GM21515 (cell line): ENCODE measurements at regions not wholly inside any gene's neighbourhood (a gene's known extent, or its start where the extent isn't known, plus 50 kb on each side); places are given as distances from the start of the nearest gene placed in this dataset.
"Not testable (repeated sequence)": the region's sequence is repeated elsewhere in the genome, so short reads cannot be mapped to it uniquely, and the experiment has no call there.

Experiments used
- ATAC-seq: cut with Tn5 transposase; IDR thresholded peaks from one replicate; pipeline ENCODE4 v1.9.1; 2021; ENCODE audit not compliant: unreplicated experiment

DNA sequence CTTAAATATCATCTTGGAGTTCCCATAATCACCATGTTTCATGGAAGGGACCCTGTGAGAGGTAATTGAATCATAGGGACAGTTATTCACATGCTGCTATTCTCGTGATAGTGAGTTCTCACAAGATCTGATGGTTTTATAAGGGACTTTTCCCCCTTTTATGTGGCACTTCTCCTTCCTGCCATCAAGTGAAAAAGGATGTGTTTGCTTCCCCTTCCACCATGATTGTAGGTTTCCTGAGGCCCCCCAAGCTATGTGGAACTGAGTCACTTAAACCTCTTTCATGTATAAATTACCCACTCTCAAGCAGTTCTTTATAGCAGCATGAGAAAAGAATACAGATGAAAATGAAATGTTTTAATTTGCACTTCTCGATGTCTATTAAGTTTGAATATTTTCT lies 112.0 kb downstream of the ZNF648 start:
- ATAC-seq = no peak

GRCh38 chr1:181948372-181948771 lies 113.1 kb downstream of the ZNF648 start:
- no peak for ATAC-seq

GRCh38 chr1:181947441-181947840 lies 114.1 kb downstream of the ZNF648 start:
- no peak for ATAC-seq

DNA sequence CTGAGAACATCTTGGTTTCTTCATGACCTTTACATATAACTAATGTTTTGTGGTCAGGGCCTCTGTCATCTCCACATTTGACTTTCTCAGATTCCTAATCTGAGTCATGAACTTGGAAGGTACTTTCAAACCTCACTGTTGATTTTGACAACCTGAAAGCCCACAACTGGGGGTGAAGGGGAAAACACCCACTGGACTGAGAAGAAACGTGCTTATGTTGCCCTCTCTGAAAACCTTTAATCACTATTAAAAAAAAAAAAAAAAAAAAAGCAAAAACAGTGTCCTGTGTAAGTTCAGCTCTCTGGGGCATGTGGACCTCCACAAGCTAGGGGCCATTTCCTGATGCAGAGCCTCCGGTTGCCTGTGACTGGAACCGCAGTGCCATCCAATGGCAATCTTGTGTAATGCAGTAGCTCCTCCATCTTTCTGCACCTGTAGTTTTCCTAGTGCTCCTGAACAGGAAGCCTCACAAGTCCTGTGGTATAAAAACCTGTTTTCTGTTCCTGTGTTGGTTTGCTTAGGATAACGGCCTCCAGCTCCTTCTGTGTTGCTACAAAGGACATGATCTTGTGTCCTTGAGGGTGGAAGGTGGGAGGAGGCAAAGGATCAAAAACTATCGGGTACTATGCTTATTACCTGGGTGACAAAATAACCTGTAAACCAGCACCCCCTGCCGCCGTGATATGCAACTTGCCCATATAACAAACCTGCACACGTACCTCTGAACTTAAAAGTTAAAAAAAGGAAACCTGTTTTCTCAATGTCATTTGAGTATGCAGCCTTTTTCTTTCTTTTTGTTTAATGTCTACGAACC lies 124.5 kb downstream of the ZNF648 start:
- peak; percentile 87 for ATAC-seq

- peak; percentile 22 for ATAC-seq
Observed at GRCh38 chr1:181936269-181936668, 125.2 kb downstream of the ZNF648 start.

DNA sequence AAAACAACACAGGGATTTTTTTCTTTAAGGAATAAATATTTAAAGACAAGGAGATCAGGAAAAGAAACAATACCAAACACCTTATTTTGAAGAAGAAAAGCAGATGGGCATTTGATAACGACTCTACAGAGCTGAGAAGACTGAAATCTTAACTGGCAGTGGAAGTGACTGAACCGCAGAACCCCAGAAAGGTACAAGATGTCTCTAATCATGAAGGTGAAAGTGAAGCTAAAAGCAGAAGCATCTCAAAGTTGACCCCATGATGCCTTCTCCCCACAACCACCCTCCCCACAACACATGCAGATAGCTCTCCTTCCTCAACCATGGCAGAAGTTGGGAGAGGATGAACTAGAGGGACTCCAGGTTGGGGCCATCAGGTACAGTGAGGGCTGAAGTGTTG lies 129.6 kb downstream of the ZNF648 start:
- ATAC-seq = no peak

- no peak for ATAC-seq
Observed at GRCh38 chr1:181930187-181930586, 131.3 kb downstream of the ZNF648 start.

DNA sequence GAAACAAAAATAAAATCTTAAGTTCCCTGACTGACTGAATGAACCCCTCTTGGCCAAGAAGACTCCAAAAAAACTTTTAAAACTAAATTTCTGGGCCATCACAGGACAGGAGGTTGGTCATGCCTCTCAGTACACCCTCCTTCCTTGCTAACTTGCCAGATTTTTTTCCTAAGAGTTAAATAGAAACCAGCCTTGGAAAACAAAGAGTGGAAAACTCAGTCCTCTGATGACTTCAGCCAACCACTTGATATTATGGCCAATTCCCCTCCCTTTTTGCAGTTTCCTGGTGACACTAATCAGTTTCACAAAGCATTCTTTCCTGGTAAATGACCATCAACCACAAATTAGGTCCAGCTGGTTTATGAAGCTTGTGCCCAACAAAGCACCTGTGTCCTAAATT lies 134.8 kb downstream of the ZNF648 start:
- ATAC-seq = no peak

GRCh38 chr1:181924034-181924433 lies 137.5 kb downstream of the ZNF648 start:
- ATAC-seq = not testable (repeated sequence)

- no peak for ATAC-seq
Observed at GRCh38 chr1:181919542-181919941, 142.0 kb downstream of the ZNF648 start.

GRCh38 chr1:181918880-181919525 lies 142.5 kb downstream of the ZNF648 start:
- ATAC-seq = no peak

DNA sequence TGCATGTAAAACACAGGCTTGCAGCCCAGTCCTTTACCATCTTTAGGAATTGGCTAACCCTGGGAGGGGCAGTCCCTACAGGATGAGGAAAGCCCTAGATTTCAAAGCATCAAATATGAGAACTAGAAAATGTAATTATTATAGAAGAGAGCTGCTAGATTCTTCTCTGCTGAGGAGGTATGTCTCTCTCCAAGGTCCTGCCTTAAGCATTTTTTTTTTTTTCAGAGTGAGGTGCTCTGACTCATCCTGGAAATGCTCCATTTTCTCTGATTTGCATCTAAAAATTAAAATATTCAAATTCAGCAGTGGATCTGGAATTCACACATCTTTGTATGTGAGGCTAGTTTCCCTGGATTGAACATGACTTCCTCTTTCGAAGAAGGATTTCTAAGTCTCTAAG lies 149.8 kb downstream of the ZNF648 start:
- ATAC-seq = no peak

- no peak for ATAC-seq
Observed at GRCh38 chr1:181910905-181911304, 150.6 kb downstream of the ZNF648 start.

DNA sequence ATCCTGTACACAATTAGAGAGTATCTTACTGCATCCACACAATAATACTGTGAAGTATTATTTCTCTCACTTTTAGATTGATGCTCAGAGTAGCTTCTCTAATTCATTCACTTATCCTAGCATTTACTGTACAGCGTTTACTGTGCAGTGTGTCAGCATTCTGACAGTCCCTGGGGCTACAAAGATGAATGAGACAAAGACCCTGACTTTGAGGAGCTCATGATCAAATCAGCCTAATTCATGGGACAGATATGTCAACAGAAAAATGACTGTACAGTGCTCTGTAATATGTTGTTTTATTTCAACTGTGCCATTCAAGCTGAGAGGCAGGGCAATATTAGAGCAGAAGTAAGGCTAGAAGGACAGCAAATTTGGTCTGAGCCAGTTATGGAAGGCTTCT lies 152.5 kb downstream of the ZNF648 start:
- ATAC-seq = no peak

- no peak for ATAC-seq
Observed at GRCh38 chr1:181906631-181907030, 154.9 kb downstream of the ZNF648 start.

- no peak for ATAC-seq
Observed at GRCh38 chr1:181905944-181906597, 155.4 kb downstream of the ZNF648 start.

GRCh38 chr1:181898773-181899172 lies 162.7 kb downstream of the ZNF648 start:
- no peak for ATAC-seq

DNA sequence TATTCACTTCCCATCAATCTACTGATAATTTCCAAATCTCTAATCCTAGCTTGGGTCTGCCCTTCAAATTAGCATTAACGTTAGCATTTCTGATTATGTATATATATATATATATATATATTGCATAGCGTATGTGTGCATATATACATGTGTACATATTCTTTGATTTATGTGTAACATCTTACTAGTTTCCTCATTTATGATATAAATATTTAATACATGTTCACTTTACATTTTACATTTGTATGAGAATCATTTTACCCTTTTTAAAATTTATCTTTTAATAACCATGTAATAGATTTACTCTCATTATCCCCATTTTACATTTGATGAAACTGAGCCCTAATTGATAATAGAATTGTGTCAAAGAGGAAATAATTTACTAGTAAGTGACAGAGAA lies 164.7 kb downstream of the ZNF648 start:
- no peak for ATAC-seq

- ATAC-seq = no peak
Observed at GRCh38 chr1:181894439-181894859, 167.1 kb downstream of the ZNF648 start.

- ATAC-seq = no peak
Observed at GRCh38 chr1:181893937-181894336, 167.6 kb downstream of the ZNF648 start.

GRCh38 chr1:181893150-181893549 lies 168.4 kb downstream of the ZNF648 start:
- not testable (repeated sequence) for ATAC-seq

GRCh38 chr1:181872562-181872961 lies 188.9 kb downstream of the ZNF648 start:
- ATAC-seq = no peak
